HEK293 (cell line): ENCODE measurements at regions not wholly inside any gene's neighbourhood (a gene's known extent, or its start where the extent isn't known, plus 50 kb on each side); places are given as distances from the start of the nearest gene placed in this dataset.

Experiments
- CTCF ChIA-PET: fragments of 350-600 bp; formaldehyde crosslinking; extraction: SDS; loops from one replicate; lab custom pipeline; 2021; ENCODE audit warnings: antibody characterized with exemption; lab: Yijun Ruan, JAX
- POLR2A ChIA-PET: fragments of 300-600 bp; formaldehyde crosslinking; extraction: SDS; loops from one replicate; lab custom pipeline; 2020; ENCODE audit warnings: antibody characterized with exemption, inconsistent platforms; lab: Yijun Ruan, JAX
- H3K27ac ChIP-seq: fragments of 200-500 bp; sonication (Bioruptor generic); 2 replicates; pipeline ENCODE4 v1.5.1; 2014; ENCODE audit warnings: low read depth, low read length, control low read depth, inconsistent platforms; ENCODE audit errors: extremely low read depth
- H3K36me3 ChIP-seq, 2 experiments: fragments of 200-500 bp in 1 of 2; sonication (Bioruptor generic) in 1 of 2; 1 replicate in 1 of 2; 2 replicates in 1 of 2; pipeline ENCODE4 v1.5.1; 2014 to 2017; ENCODE audit warnings: inconsistent platforms in 2 of 2, low read length in 2 of 2; ENCODE audit not compliant: control insufficient read depth in 2 of 2, insufficient read depth in 1 of 2
- H3K4me1 ChIP-seq: fragments of 200-500 bp; sonication (Bioruptor generic); 2 replicates; pipeline ENCODE4 v1.5.1; 2014; ENCODE audit warnings: mild to moderate bottlenecking, low read length, inconsistent platforms; ENCODE audit not compliant: control insufficient read depth, insufficient read depth
- H3K4me3 ChIP-seq: 2 replicates; pipeline ENCODE4 v1.5.1; 2011; ENCODE audit warnings: low read depth, mild to moderate bottlenecking, control low read depth, low read length, moderate library complexity
- H3K9me3 ChIP-seq: fragments of 200-500 bp; sonication (Bioruptor generic); 2 replicates; pipeline ENCODE4 v1.5.1; 2014; ENCODE audit warnings: low read depth, low read length, inconsistent platforms; ENCODE audit not compliant: control insufficient read depth, insufficient read depth
- AEBP2 ChIP-seq: fragments of 450-650 bp; formaldehyde crosslinking; IDR thresholded peaks from 2 replicates; pipeline ENCODE4 v1.5.1; 2016; ENCODE audit warnings: missing biosample characterization, missing genetic modification characterization, borderline replicate concordance
- ATF2 ChIP-seq: fragments of 450-650 bp; formaldehyde crosslinking; IDR thresholded peaks from 2 replicates; pipeline ENCODE4 v1.5.1; 2016; ENCODE audit warnings: missing biosample characterization, missing genetic modification characterization, low read depth
- EGR2 ChIP-seq: fragments of 450-650 bp; formaldehyde crosslinking; IDR thresholded peaks from 2 replicates; pipeline ENCODE4 v1.5.1; 2016; ENCODE audit warnings: low read depth, missing biosample characterization, missing genetic modification characterization
- HOXD13 ChIP-seq: sonication (generic); formaldehyde crosslinking; IDR thresholded peaks from 2 replicates; pipeline ENCODE4 v1.8.0; 2022; ENCODE audit warnings: missing genetic modification reagents, borderline replicate concordance
- INSM2 ChIP-seq: fragments of 450-650 bp; formaldehyde crosslinking; IDR thresholded peaks from 2 replicates; pipeline ENCODE4 v1.5.1; 2016; ENCODE audit warnings: missing biosample characterization, missing genetic modification characterization
- KLF10 ChIP-seq: fragments of 450-650 bp; IDR thresholded peaks from 2 replicates; pipeline ENCODE4 v1.5.1; 2018; ENCODE audit warnings: missing biosample characterization, mild to moderate bottlenecking, missing genetic modification characterization
- KLF7 ChIP-seq: fragments of 450-650 bp; formaldehyde crosslinking; IDR thresholded peaks from 2 replicates; pipeline ENCODE4 v1.5.1; 2016; ENCODE audit warnings: missing biosample characterization, missing genetic modification characterization, borderline replicate concordance
- ZBTB44 ChIP-seq: fragments of 450-650 bp; IDR thresholded peaks from 2 replicates; pipeline ENCODE4 v1.5.1; 2018; ENCODE audit warnings: missing biosample characterization, mild to moderate bottlenecking, missing genetic modification characterization
- ZBTB49 ChIP-seq: fragments of 450-650 bp; formaldehyde crosslinking; IDR thresholded peaks from 2 replicates; pipeline ENCODE4 v1.5.1; 2016; ENCODE audit warnings: missing biosample characterization, missing genetic modification characterization, low read depth
- ZFHX2 ChIP-seq: fragments of 450-650 bp; formaldehyde crosslinking; conservative IDR thresholded peaks from 2 replicates; pipeline ENCODE4 v1.5.1; 2016; ENCODE audit warnings: missing biosample characterization, missing genetic modification characterization
- ZNF184 ChIP-seq: fragments of 450-650 bp; IDR thresholded peaks from 2 replicates; pipeline ENCODE4 v1.5.1; 2018; ENCODE audit warnings: missing biosample characterization, mild to moderate bottlenecking, missing genetic modification characterization
- ZNF202 ChIP-seq: fragments of 450-650 bp; formaldehyde crosslinking; IDR thresholded peaks from 2 replicates; pipeline ENCODE4 v1.5.1; 2016; ENCODE audit warnings: missing biosample characterization, missing genetic modification characterization, borderline replicate concordance
- ZNF211 ChIP-seq: fragments of 450-650 bp; formaldehyde crosslinking; IDR thresholded peaks from 2 replicates; pipeline ENCODE4 v1.5.1; 2016; ENCODE audit warnings: low read depth, missing biosample characterization, missing genetic modification characterization
- ZNF248 ChIP-seq: fragments of 450-650 bp; formaldehyde crosslinking; IDR thresholded peaks from 2 replicates; pipeline ENCODE4 v1.5.1; 2017; ENCODE audit warnings: missing biosample characterization, missing genetic modification characterization
- ZNF292 ChIP-seq: fragments of 450-650 bp; formaldehyde crosslinking; IDR thresholded peaks from 2 replicates; pipeline ENCODE4 v1.5.1; 2016; ENCODE audit warnings: low read depth, missing biosample characterization, missing genetic modification characterization, borderline replicate concordance
- ZNF366 ChIP-seq: fragments of 450-650 bp; formaldehyde crosslinking; conservative IDR thresholded peaks from 2 replicates; pipeline ENCODE4 v1.5.1; 2016; ENCODE audit warnings: missing biosample characterization, missing genetic modification characterization
- ZNF585B ChIP-seq: fragments of 450-650 bp; formaldehyde crosslinking; IDR thresholded peaks from 2 replicates; pipeline ENCODE4 v1.5.1; 2016; ENCODE audit warnings: missing biosample characterization, missing genetic modification characterization
- ZNF621 ChIP-seq: fragments of 450-650 bp; formaldehyde crosslinking; IDR thresholded peaks from 2 replicates; pipeline ENCODE4 v1.5.1; 2017; ENCODE audit warnings: missing biosample characterization, missing genetic modification characterization
- ZNF701 ChIP-seq: fragments of 450-650 bp; formaldehyde crosslinking; IDR thresholded peaks from 2 replicates; pipeline ENCODE4 v1.5.1; 2016; ENCODE audit warnings: missing biosample characterization, missing genetic modification characterization
- ZNF768 ChIP-seq: fragments of 450-650 bp; formaldehyde crosslinking; IDR thresholded peaks from 2 replicates; pipeline ENCODE4 v1.5.1; 2018; ENCODE audit warnings: missing biosample characterization, mild to moderate bottlenecking, missing genetic modification characterization

- TF ChIP-seq ZNF211, result no peak
- no peak for TF ChIP-seq HOXD13
- no peak for TF ChIP-seq AEBP2
- no peak for TF ChIP-seq ZNF184 (tag by site-specific recombination)
- TF ChIP-seq KLF7 (tag by site-specific recombination), result no peak
- TF ChIP-seq ZNF768 (tag by site-specific recombination), result no peak
- TF ChIP-seq ZNF202 (tag by site-specific recombination), result no peak
Measured at GRCh38 chr6:43939281-43940070, 169.5 kb downstream of the VEGFA start (continued).

GRCh38 chr6:43938178-43939105 lies 168.4 kb downstream of the VEGFA start:
- no peak for TF ChIP-seq ZNF292
- TF ChIP-seq ATF2 (tag by site-specific recombination), result no peak
- peak; percentile 73 for TF ChIP-seq ZNF366 (tag by site-specific recombination)
- no peak for TF ChIP-seq ZNF621
- Histone ChIP-seq H3K36me3 (no peaks in the 10 kb centered on the region), H3K4me3 (no peak overlapping the region), H3K27ac (no peak overlapping the region), H3K9me3 (no peaks in the 10 kb centered on the region), H3K4me1 (peaks cover 7% of the 10 kb centered on the region)
- CTCF ChIA-PET, result interaction anchor here (0.6 to 1.3 kb wide), 5 partner anchors 9 to 140 kb away, joined by 3 to 10 read pairs (median 3); no protein-coding TSS in a partner anchor
- POLR2A ChIA-PET, result interaction anchor here (1.3 kb wide), 1 partner anchor 168 kb away, joined by 4 read pairs; the partner anchor contains the start of gene VEGFA

GRCh38 chr6:43937236-43938177 lies 167.5 kb downstream of the VEGFA start:
- POLR2A ChIA-PET, result interaction anchor here (1.1 kb wide), 1 partner anchor 167 kb away, joined by 3 read pairs; no protein-coding TSS in a partner anchor
- H3K9me3 ChIP-seq, result no peaks in the 10 kb centered on the region
- no peak overlapping the region for H3K27ac ChIP-seq
- H3K4me1 ChIP-seq, result peaks cover 15% of the 10 kb centered on the region
- CTCF ChIA-PET, result interaction anchor here (0.6 to 1.7 kb wide), 9 partner anchors 8 to 269 kb away, joined by 3 to 10 read pairs (median 4); no protein-coding TSS in a partner anchor
- no peak overlapping the region for H3K4me3 ChIP-seq
- H3K36me3 ChIP-seq, result no peaks in the 10 kb centered on the region
- no peak for TF ChIP-seq ZBTB49 (tag by site-specific recombination)
- no peak for TF ChIP-seq KLF10 (tag by site-specific recombination)
- TF ChIP-seq ZBTB44 (tag by site-specific recombination), result no peak
- no peak for TF ChIP-seq ZNF701
- TF ChIP-seq ZFHX2 (tag by site-specific recombination), result peak; percentile 61
- TF ChIP-seq ZNF248 (tag by site-specific recombination), result no peak
- no peak for TF ChIP-seq INSM2
- TF ChIP-seq EGR2 (tag by site-specific recombination), result peak; percentile 52; the same call in 1 of the 2 replicates
- no peak for TF ChIP-seq ZNF585B (tag by site-specific recombination)
